Endothelial cell of umbilical vein (primary cell): ENCODE measurements at regions not wholly inside any gene's neighbourhood (a gene's known extent, or its start where the extent isn't known, plus 50 kb on each side); places are given as distances from the start of the nearest gene placed in this dataset.

ENCODE experiments used
- BruUV-seq: library from RNA; stranded (reverse); fragments of 400-500 nt; replicated peaks from 2 replicates; lab custom pipeline; 2021; lab: Mats Ljungman, UMichigan
- CTCF ChIA-PET: fragments of 300-600, 350-600 bp; sonication (Branson Sonifier 250); formaldehyde crosslinking; loops from one replicate; lab custom pipeline; 2021; ENCODE audit warnings: antibody characterized with exemption, inconsistent platforms; lab: Charles Lee
- POLR2A ChIA-PET: fragments of 300-600, 350-600 bp; sonication (Branson Sonifier 250); formaldehyde crosslinking; loops from one replicate; lab custom pipeline; 2021; ENCODE audit warnings: antibody characterized with exemption, inconsistent platforms; lab: Charles Lee
- DNase-seq: peaks from one replicate; pipeline ENCODE4 v3.0.0-alpha.2; 2011; ENCODE audit warnings: low read depth, low spot score
- FAIRE-seq: peaks from 2 replicates; lab custom pipeline; 2011; peaks lifted over from hg19 to GRCh38; lab: Jason Lieb, UNC
- H2AFZ ChIP-seq: 2 replicates; pipeline ENCODE4 v1.6.0; 2012; ENCODE audit warnings: low read depth, low read length, control low read depth, inconsistent platforms
- H3K27ac ChIP-seq: 2 replicates; pipeline ENCODE4 v1.5.1; 2011; ENCODE audit warnings: low read depth, mild to moderate bottlenecking, control low read depth, low read length, moderate library complexity; ENCODE audit not compliant: insufficient read depth
- H3K27me3 ChIP-seq, 2 experiments: 2 replicates each; pipeline versions ENCODE4 v1.6.0 to v1.6.1; 2011; ENCODE audit warnings: low read length in 2 of 2, mixed read lengths in 1 of 2; ENCODE audit not compliant: control insufficient read depth in 2 of 2, insufficient read depth in 2 of 2
- H3K36me3 ChIP-seq, 2 experiments: 2 replicates in 1 of 2; 3 replicates in 1 of 2; pipeline ENCODE4 v1.5.1; 2011; ENCODE audit warnings: low read length in 2 of 2, mild to moderate bottlenecking in 1 of 2, moderate library complexity in 1 of 2; ENCODE audit not compliant: control insufficient read depth in 2 of 2, insufficient read depth in 2 of 2; ENCODE audit errors: extremely low read depth in 1 of 2
- H3K4me1 ChIP-seq: 3 replicates; pipeline ENCODE4 v1.5.1; 2011; ENCODE audit warnings: mild to moderate bottlenecking, low read length; ENCODE audit not compliant: control insufficient read depth, insufficient read depth; ENCODE audit errors: extremely low read depth
- H3K4me2 ChIP-seq: 2 replicates; pipeline ENCODE4 v1.6.1; 2011; ENCODE audit warnings: low read length, control low read depth, mixed read lengths; ENCODE audit not compliant: insufficient read depth
- H3K4me3 ChIP-seq, 3 experiments: fragments of 200-600 bp in 1 of 3; sonication (generic), shearing (Covaris generic) in 1 of 3; replicated peaks in 1 of 3; 2 replicates each; pipeline ENCODE4 v1.5.1; 2011 to 2016; ENCODE audit warnings: control low read depth in 3 of 3, low read length in 3 of 3, mild to moderate bottlenecking in 2 of 3, inconsistent platforms in 1 of 3, low read depth in 1 of 3, moderate library complexity in 1 of 3; ENCODE audit not compliant: insufficient read depth in 1 of 3
- H3K79me2 ChIP-seq: 2 replicates; pipeline ENCODE4 v1.6.0; 2012; ENCODE audit warnings: low read length, inconsistent platforms; ENCODE audit not compliant: control insufficient read depth, insufficient read depth
- H3K9ac ChIP-seq: replicated peaks from 2 replicates; pipeline ENCODE3; 2011; ENCODE audit warnings: low read length, control low read depth; ENCODE audit not compliant: insufficient read depth; ENCODE audit errors: extremely low read depth
- H3K9me1 ChIP-seq: replicated peaks from 3 replicates; pipeline ENCODE4 v1.6.0; 2011; ENCODE audit warnings: mild to moderate bottlenecking, low read length; ENCODE audit not compliant: control insufficient read depth, insufficient read depth; ENCODE audit errors: extremely low read depth
- H3K9me3 ChIP-seq: replicated peaks from 2 replicates; pipeline ENCODE4 v1.5.1; 2012; ENCODE audit warnings: low read length, inconsistent platforms; ENCODE audit not compliant: control insufficient read depth, insufficient read depth
- H4K20me1 ChIP-seq: replicated peaks from 2 replicates; pipeline ENCODE3; 2011; ENCODE audit warnings: mild to moderate bottlenecking, low read length; ENCODE audit not compliant: control insufficient read depth, insufficient read depth; ENCODE audit errors: extremely low read depth
- CTCF ChIP-seq, 2 donors: IDR thresholded peaks; 1 replicate in 1 of 2; 2 replicates in 1 of 2; pipeline ENCODE4 v1.5.1; 2011; ENCODE audit warnings: low read length in 2 of 2, mild to moderate bottlenecking in 2 of 2, moderate library complexity in 2 of 2, control low read depth in 1 of 2, inconsistent platforms in 1 of 2, low read depth in 1 of 2; ENCODE audit not compliant: insufficient read depth in 1 of 2; ENCODE audit errors: extremely low read depth in 1 of 2
- EZH2 ChIP-seq: IDR thresholded peaks from 2 replicates; pipeline ENCODE4 v1.6.1; 2012; ENCODE audit warnings: borderline replicate concordance, low read depth, mild to moderate bottlenecking, moderate library complexity, low read length, inconsistent platforms; ENCODE audit not compliant: severe bottlenecking
- FOS ChIP-seq: IDR thresholded peaks from 2 replicates; pipeline ENCODE4 v1.6.1; 2011; ENCODE audit warnings: mild to moderate bottlenecking, low read length, moderate library complexity, borderline replicate concordance; ENCODE audit not compliant: insufficient read depth
- GATA2 ChIP-seq: IDR thresholded peaks from 2 replicates; pipeline ENCODE4 v1.7.0; 2011; ENCODE audit warnings: low read depth, mild to moderate bottlenecking, moderate library complexity, mixed read lengths, low read length; ENCODE audit not compliant: insufficient read length, insufficient read depth
- JUN ChIP-seq: IDR thresholded peaks from 2 replicates; pipeline ENCODE4 v1.6.1; 2011; ENCODE audit warnings: borderline replicate concordance, low read depth; ENCODE audit not compliant: insufficient read length, insufficient read depth
- MAX ChIP-seq: IDR thresholded peaks from 2 replicates; pipeline ENCODE4 v1.6.1; 2011; ENCODE audit not compliant: insufficient read depth, insufficient read length
- MYC ChIP-seq: IDR thresholded peaks from one replicate; pipeline ENCODE4 v1.6.1; 2011; ENCODE audit warnings: mild to moderate bottlenecking, low read depth, low read length
- POLR2A ChIP-seq: IDR thresholded peaks from 2 replicates; pipeline ENCODE4 v1.6.1; 2012; ENCODE audit warnings: low read depth, mild to moderate bottlenecking, control low read depth, low read length
- POLR2AphosphoS5 ChIP-seq: IDR thresholded peaks from 2 replicates; pipeline ENCODE4 v1.6.1; 2012; ENCODE audit warnings: low read depth, mild to moderate bottlenecking, control low read depth, low read length, moderate library complexity; ENCODE audit not compliant: insufficient read depth
- dilution Hi-C: fragments of 300-500 bp; cut with MboI; formaldehyde crosslinking; loops from one replicate; pipeline ENCODE4 v1.15.0; 2019; ENCODE audit warnings: low sequenced_read_pairs; ENCODE audit not compliant: extremely low pct_ligation_motif_present
- intact Hi-C: fragments of 100-400 bp; cut with micrococcal nuclease; formaldehyde crosslinking; loops from one replicate; pipeline ENCODE4 v1.10.0; 2022

- peak overlapping the region; percentile 97 for H3K4me2 ChIP-seq
- no peaks in the 10 kb centered on the region for H3K9me1 ChIP-seq
- H3K36me3 ChIP-seq, result no peaks in the 10 kb centered on the region
- DNase-seq (peak; percentile 97), FAIRE-seq (peak; percentile 82)
- no peaks in the 10 kb centered on the region for H3K27me3 ChIP-seq
- dilution Hi-C loops, result no loop called here
- peak overlapping the region in 1 of 3 experiments; percentile 47 for H3K4me3 ChIP-seq
- no peaks in the 10 kb centered on the region for H3K9me3 ChIP-seq
- H2AFZ ChIP-seq, result peak overlapping the region; percentile 63
- TF ChIP-seq GATA2 (peak; percentile 73), JUN (peak; percentile 86), POLR2A (no peak), MYC (no peak), FOS (peak; percentile 80), MAX (peak; percentile 21), POLR2AphosphoS5 (no peak)
- no peaks in the 10 kb centered on the region for H4K20me1 ChIP-seq
- peaks cover 13% of the 10 kb centered on the region for H3K4me1 ChIP-seq
- H3K27ac ChIP-seq, result peak overlapping the region; percentile 82
- CTCF ChIA-PET, result interaction anchor here (0.8 to 1.3 kb wide), 6 partner anchors 9 to 827 kb away, joined by 3 to 7 read pairs (median 3); no protein-coding TSS in a partner anchor
- intact Hi-C loops, result loop anchor here (1.0 to 5.0 kb wide), 5 partner anchors 8 to 826 kb away; no protein-coding TSS in a partner anchor
- POLR2A ChIA-PET, result interaction anchor here (2.3 kb wide), 1 partner anchor 63 kb away, joined by 20 read pairs; the partner anchor contains the start of gene BTG1
- peak overlapping the region; percentile 58 for H3K9ac ChIP-seq
- BruUV-seq, result no TSS peak
- H3K79me2 ChIP-seq, result no peaks in the 10 kb centered on the region
Measured at GRCh38 chr12:92208613-92209121, 63.0 kb upstream of the BTG1 start.

DNA sequence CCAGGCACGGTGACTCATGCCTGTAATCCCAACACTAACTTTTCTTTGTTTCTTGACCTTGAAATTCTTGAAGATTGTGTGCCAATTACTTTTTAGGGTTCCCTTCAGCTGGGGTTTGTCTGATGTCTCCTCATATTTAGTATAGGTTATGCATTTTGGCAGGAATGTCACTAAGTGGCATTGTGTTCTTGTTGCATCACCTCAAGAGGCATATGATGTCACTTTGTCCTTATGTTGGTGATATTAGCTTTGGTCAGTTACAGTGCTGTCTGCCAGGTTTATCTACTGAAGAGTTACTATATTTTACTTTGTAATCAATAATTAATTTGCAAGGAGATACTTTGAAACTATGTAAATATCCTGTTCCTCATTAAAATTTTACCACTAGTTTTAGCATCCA lies 61.0 kb upstream of the BTG1 start:
- intact Hi-C loops, result loop anchor here (5.0 kb wide), 1 partner anchor 824 kb away; no protein-coding TSS in a partner anchor
- BruUV-seq, result no TSS peak
- CTCF ChIA-PET, result interaction anchor here (1.0 kb wide), 1 partner anchor 61 kb away, joined by 3 read pairs; the partner anchor contains the start of gene BTG1

More for the DNA sequence above, 61.0 kb upstream of the BTG1 start:
- Histone ChIP-seq H2AFZ (no peak overlapping the region), H3K4me3 (no peak overlapping the region), H3K27me3 (no peaks in the 10 kb centered on the region), H3K4me2 (no peak overlapping the region), H3K27ac (no peak overlapping the region), H3K9me3 (no peaks in the 10 kb centered on the region), H3K36me3 (no peaks in the 10 kb centered on the region), H3K79me2 (no peaks in the 10 kb centered on the region), H3K4me1 (peaks cover 13% of the 10 kb centered on the region), H4K20me1 (no peaks in the 10 kb centered on the region), H3K9ac (no peak overlapping the region), H3K9me1 (no peaks in the 10 kb centered on the region)
- dilution Hi-C loops, result no loop called here
- POLR2A ChIA-PET, result no interaction called here
- DNase-seq, result no peak
- TF ChIP-seq MAX (no peak), POLR2AphosphoS5 (no peak), MYC (no peak), EZH2 (no peak), GATA2 (no peak), CTCF (IDR thresholded peaks at IDR 0.05; ENCODE audit: extremely low read depth in 1 of 2, insufficient read depth in 1 of 2, low read depth in 1 of 2, low read length in 2 of 2) (no peak), JUN (no peak), POLR2A (no peak), FOS (no peak)
- FAIRE-seq, result no peak
